CD4-positive, alpha-beta T cell treated with Interleukin-12 subunit alpha and Interleukin-12 subunit beta, for 1 hour (primary cell): ENCODE measurements at regions not wholly inside any gene's neighbourhood (a gene's known extent, or its start where the extent isn't known, plus 50 kb on each side); places are given as distances from the start of the nearest gene placed in this dataset.

Source experiments
- DNase-seq: peaks from one replicate; pipeline ENCODE4 v3.0.0-alpha.2; 2020

DNA sequence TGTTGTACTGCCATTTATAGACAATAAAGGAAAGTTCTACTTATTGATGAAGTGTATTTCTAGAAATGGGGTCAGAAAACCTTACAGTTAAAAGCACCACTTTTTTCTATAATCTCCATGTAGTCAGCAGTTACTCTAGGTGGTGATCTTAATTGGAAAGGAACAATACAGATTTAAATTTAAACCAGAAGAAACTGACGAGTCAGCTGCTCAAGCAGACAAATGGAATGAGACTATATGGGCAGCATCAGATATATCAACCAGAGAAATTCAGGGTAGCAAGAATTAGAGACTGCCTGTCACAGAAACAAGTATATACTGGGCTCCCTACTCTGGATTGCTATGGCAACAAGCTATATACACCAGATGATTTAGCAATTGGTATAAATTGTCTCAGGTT is 99.6 kb upstream of the SCG2 start:
- no peak for DNase-seq

DNA sequence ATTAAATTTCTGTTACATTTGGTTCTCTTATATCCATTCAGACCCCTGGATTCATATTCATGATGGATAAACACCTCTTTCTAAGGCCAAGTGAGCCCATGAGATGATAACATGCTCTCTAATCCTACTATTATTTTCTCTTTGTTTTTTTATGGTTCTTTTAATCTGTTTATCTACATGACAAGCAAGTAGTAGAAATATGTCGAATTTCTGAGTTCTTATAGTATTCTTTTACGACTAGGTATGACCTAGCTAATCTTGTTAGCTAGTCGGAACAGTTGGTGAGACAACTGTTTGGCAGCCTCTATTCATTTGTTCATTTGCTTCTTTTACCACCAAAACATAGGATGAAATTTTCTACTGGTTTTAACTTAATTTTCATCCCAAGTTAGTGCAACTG is 98.1 kb upstream of the SCG2 start:
- no peak for DNase-seq

DNA sequence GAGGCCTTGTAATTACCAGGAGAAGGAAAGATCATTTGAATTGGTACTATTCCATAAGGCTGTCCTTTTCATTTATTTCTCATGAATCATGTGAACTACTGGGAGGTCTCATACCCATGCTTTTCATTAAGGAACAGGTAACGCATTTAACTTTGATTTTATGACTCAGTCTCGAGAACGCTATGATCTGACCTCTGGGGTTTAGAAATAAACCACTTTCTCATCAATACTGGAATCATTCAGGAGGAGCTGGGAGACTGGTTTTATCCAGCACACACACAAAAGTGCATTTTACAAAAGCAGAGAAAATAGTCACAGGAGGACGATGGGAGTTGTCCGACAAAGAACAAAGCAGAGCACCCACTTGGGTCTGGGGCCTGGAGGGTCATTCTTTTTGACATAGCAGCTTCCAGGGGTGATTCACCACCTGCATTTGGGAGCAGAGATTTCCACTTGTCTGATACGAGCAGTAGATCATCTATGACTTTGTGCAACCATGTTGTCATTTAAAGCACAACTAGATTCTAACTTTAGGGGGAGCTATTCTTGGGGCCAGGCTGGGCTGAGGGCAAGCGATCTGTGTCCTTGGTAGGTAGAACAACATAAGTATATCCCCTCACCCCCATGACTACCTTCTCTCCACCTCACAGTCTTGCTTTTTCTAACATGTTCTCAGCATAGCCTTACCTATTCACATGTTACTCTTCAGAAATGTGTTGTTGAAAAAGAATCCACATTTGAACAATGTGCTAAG is 95.9 kb upstream of the SCG2 start:
- DNase-seq: no peak

DNA sequence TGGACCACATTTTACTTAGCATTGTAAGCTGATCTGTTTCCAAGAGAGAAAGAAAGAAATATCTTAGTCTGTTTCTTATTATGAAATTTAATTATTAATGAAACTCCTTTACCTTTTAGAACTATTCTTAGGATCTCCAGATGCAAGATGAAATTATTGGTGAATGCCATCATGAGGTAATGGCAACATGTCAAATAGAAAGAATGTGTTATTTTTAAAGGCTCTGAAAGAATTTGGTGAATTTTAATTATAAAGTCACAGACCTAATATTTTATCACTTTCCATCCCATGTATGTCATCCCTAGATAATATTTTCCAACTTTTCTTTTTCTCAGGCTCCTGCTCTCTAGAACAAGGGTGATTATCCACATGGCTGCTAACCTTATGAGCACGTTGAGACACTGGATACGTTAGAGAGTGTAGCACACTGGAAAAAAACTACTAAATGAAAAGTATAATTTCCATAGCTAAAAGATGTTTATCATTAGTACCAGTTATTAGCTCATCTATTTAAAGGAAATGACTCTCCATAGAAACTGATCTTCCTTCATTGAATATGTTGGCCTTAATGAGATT is 95.2 kb upstream of the SCG2 start:
- DNase-seq: no peak

DNA sequence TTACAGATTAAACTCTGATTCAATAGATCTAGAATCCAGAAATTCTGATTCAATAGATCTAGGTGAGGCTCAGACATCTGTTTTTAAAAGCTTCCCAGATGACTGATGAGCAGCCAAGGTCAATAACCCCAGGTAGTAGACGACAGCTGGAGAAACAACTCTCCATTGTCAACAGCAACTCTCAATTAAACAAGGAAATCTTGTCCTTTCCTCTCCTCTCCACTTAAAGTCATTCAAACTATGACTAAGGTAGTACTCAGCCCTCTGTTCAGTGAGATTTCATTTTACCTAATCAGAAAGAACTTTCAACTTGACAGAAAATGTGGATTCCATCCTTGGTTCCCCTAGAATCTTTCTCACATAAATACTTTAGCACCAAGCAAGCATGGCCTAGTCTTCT is 94.6 kb upstream of the SCG2 start:
- DNase-seq: no peak

DNA sequence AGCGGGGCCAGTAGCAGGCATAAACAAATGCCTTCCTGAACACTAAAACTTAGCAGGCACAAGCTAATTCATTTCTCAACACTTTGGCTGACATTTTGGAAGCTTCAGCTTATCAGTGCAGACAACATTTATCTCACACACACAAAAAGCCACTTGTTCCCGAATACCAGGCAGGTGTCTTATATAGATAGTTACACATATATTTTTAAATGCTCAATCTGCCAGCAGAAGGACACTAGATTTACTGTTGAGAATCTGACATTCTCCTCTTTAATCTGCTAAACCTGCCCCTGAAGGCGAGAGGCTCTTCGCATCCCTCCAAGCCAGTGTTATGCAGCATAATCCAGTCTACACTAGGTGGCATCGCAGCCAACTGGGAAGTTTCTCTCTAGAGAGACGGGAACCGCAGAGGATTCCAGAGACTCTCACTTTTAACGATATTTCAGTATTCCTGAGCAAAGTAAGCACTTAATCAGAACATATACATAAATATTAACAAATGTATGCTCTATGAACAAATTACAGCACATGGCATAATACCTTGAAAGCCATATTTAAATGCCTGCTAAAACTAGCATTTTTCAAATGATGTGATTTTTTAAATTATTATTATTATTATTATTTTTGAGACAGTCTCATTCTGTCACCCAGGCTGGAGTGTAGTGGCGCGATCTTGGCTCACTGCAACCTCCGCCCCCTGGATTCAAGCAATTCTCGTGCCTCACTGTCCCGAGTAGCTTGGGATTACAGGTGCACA is 90.2 kb upstream of the SCG2 start:
- DNase-seq: peak; percentile 6

DNA sequence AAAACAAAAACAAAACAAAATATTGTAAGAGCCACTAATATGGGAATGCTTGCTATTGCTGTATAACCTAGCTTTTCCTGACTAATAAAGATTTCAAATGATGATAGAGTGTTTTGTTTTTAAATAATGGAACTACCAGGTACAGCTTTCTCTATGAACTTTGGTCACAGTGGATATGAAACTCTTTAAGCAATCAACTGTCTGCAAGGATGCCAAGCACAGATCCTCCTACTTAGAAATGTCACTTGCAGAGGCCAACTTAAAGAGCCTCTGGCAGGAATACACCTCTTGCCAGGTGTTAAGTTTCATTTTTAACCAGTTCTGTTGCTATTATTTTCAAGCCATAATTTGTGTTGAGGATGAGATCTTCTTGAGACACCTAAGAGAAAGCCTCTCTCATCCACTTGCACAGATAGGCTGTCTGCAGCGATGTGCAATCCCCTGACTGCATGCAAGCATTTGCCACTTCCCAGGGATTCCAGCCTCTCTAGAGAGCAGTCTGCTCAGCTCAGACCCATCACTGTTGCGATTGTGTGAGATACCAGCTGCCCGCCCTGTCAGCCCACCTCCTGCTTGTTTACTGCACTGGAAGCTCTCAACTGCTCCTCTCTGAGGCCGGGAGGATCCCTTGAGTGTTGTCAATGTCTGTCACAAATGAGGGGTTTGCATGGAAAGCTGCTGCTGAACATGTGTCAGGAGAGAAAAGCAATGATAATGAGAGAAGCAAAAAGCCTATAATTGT is 86.1 kb upstream of the SCG2 start:
- DNase-seq: no peak

DNA sequence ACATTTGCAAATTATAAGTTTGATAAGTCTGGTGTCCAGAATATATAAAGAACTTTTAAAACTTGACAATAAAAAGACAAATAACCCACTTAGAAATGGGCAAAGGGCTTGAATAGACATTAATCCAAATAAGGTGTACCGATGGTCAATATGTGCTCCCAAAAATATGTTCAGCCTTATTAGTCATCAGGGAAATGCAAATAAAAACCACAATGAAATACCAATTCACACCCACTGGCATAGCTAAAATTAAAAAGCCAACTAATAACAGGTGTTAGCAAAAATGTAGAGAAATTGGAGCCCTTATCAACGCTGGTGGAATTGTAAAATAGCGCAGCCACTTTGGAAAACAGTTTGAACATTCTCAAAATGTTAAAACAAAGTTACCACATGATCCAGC is 79.0 kb upstream of the SCG2 start:
- no peak for DNase-seq

DNA sequence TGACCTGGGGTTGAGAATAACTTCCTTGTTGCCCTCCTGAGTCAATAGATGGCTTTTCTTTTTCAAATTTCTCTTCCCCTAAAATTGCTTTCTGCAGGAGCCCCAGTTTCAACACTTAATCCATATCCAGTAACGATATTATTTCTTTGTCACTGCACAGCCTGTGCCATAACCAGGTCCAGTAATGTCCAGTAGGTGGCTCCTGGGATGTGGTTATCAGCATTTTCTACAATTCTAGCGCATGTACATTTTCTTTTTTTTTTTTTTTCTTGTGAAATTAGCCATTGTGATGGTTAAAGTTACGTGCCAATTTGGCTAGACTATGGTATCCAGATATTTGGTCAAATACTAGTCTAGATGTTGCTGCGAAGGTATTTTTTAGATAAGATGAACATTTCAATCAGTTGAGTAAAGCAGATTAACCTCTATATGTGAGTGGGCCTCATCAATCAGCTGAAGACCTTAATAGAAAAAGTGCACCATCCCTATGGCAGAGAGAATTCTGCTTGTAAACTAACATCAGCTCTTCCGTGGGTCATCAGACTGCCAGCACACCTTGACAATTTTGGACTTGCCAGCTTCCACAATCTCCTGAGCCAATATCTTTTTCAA is 72.9 kb upstream of the SCG2 start:
- DNase-seq: no peak

DNA sequence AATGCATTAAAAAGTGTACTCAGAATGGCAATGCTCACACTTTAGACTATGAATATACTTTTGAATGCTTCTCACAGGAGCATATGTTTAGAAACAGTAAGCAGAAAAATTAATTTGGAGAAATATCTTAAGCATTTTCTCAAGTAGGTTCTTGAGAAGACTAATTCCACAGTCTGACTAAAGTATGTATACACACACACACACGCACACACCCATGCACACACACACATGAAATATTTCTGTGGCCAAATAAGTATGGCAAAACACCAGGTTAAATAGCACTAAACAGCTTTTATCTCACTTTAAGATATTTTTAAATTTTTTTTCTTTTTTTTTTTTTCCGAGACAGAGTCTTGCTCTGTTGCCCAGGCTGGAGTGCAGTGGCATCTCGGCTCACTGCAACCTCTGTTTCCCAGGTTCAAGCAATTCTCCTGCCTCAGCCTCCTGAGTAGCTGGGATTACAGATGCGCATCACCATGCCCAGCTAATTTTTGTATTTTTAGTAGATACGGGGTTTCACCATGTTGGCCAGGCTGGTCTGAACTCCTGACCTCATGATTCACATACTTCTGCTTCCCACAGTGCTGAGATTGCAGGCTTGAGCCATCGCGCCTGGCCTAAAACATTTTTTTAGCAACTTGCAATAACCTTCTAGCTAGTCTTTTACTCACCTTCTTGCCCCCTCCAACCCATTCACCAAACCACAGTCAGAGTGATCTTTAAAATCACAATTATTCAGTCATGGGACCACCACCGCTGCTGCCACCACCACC is 67.5 kb upstream of the SCG2 start:
- DNase-seq: no peak

DNA sequence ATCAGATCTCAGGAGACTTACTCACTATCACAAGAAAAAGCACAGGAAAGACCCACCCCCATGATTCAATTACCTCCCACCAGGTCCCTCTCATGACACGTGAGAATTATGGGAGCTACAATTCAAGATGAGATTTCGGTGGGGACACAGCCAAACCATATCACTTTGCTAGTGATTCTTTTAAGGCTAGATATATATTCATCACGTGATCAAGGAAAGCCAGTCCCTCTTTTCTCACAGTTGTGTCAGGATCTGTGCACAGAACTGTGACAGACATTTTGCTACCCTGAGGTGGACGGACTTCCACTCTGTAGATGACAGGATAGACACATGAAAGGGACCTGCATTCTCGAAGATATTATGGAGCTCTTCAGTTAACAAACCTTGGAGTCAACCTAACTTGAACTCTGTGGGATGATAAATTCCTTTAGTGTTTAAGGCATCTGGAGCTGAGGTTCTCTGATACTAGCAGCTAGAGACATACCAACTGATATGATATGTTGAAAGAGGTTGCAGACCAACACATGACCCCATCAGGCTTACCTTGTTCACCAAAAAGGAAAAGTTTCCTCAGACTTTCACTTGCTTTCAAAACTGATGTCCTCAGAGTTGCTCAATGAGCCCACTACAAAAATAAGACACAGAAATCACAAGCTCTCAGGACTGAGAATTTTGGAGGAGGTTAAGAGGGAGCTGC is 66.3 kb upstream of the SCG2 start:
- no peak for DNase-seq

DNA sequence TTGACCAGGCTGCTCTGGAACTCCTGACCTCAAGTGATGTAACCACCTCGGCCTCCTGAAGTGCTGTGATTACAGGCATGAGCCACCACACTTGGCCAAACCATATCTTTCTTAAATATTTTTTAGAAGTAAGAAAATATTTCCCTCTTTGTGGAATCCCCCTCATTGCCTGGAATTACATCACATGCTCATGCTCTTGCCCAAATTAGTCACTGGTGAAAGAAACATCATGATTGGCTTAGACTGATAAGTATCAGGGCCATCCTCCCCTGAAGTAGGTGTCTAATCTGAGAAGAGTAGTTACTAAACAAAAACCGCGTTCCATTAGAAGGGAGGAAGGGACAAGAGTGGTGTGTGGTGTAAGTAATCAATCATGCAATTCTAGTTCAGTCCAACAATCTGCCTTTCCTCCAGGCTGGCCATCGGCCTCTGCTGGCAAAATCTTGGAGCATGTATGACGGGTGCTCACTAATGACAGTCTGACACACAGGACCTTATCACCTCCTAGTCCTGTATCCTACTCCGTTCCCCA is 52.3 kb upstream of the SCG2 start:
- DNase-seq: no peak

DNA sequence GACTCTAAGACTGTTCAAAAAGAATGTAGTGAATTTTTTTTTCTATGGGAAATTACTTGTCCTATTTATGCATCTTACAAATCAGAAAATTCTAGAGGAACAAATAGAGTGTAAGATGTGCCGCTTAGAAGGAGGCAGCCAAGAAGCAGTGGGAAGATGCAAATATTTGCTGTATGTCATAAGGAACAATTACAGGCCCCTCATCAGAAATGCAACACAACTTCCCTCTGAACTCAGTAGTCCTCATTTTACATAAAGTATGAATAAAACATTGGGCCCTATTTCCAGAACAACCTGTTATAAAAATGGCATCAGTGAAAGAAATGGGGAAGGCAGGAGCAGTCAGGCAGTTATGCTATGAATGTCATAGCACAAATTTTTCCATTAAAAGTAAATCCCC is 50.7 kb upstream of the SCG2 start:
- no peak for DNase-seq

DNA sequence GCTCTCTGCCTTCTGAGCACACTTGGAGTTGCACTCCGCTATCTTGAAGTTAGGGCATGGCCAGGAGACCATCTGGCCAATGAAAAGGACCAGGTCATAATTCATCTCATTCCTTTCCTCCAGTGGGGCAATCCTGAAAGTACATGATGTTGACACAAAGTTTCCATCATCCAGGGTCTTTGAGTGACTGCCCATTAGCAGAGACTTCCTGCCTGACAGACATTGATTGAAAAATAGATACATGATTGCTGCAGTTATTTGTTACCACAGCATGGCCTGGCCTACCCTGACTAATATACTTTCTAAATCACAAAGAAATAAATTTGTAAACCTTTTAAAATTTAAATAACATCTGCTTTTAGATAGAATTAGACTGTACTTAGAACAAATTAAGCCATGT is 50.0 kb upstream of the SCG2 start:
- no peak for DNase-seq
